Stimulated activated CD4-positive, alpha-beta T cell treated with anti-CD3 and anti-CD28 coated beads, Interleukin-15, amount 100 ng/mL, for 1 hour (primary cell): ENCODE measurements at regions not wholly inside any gene's neighbourhood (a gene's known extent, or its start where the extent isn't known, plus 50 kb on each side); places are given as distances from the start of the nearest gene placed in this dataset.
"Not testable (repeated sequence)": the region's sequence is repeated elsewhere in the genome, so short reads cannot be mapped to it uniquely, and the experiment has no call there.

Source experiments
- DNase-seq, 2 donors: peaks; one replicate each; pipeline ENCODE4 v3.0.0-alpha.2; 2020; ENCODE audit warnings: low read depth in 1 of 2, low spot score in 1 of 2

DNA sequence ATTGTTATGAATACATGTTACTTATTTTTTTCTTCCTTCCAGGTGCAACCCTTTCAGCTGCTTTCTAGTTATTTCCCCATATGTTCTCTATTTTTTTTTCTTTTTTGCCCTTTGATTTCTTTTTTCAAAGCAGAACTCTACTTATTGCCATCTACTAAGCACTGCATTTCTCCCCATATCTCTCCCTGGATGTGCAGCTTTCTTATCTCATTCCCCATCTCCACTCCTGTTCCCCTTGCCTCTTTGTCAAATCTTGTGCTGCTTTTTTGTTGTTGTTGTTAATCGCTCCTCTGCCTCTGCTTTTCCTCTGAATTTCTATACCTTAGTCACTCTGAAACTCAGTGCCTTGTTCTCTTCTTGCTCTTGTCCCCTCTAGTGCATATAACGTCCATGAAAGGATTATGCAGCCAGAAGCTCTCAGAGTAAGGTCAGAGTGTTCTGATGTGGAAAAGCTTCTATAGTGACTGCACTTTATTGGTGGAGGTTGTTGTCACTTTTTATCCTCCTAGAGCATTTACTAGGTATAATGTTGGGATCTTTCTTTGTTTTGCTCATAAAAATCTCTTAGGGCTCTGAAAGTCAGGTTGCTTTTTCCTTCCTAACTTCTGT is 51.1 kb upstream of the JADE1 start:
- DNase-seq = no peak

DNA sequence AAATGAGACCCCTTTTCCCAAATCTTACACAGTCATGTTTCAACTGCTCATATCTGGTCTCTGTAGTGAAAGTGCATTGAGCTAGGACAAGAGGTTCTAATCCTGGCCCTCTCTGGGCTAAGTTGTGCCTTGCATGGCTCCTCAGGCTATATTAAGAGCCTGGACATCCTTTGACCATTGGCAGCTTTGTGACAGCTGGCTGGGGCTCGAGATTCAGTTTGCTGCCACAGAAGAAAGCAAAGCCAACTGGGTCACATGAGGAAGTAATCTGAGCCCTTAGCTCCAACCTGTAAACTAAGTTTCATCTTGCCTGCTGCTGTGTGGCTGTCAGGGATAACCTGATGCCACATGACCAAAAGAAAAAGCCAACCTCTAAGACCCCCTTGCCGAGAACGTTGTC is 51.8 kb upstream of the JADE1 start:
- DNase-seq = no peak

DNA sequence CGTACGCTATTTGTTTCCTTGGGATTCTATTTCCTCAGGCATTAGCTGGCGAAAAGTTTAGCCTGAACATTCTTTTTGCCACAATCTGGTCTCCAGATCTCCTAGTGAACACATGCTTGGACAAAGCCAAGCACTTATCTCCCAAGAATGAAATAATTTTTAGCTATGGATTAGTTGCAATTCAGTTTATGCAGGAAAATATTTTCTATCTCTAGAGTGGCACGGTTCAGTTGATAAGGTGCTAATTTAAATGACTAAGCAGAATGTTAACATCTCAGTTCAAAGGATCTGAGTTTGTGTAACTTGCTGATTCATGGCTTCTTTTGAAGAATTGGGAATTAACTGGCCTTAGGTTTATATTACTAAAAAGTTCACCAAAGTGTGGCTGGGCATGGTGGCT is 58.1 kb upstream of the JADE1 start:
- DNase-seq = no peak

DNA sequence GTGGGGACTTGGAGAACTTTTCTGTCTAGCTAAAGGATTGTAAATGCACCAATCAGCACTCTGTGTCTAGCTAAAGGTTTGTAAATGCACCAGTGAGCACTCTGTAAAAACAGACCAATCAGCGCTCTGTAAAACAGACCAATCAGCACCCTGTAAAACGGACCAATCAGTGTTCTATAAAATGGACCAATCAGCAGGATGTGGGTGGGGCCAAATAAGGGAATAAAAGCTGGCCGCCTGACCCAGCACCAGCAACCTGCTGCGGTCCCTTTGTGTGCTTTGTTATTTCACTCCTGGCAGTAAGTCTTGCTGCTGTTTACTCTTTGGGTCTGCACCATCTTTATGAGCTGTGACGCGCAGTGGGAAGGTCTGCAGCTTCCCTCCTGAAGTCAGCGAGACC is 67.8 kb upstream of the JADE1 start:
- not testable (repeated sequence) for DNase-seq

DNA sequence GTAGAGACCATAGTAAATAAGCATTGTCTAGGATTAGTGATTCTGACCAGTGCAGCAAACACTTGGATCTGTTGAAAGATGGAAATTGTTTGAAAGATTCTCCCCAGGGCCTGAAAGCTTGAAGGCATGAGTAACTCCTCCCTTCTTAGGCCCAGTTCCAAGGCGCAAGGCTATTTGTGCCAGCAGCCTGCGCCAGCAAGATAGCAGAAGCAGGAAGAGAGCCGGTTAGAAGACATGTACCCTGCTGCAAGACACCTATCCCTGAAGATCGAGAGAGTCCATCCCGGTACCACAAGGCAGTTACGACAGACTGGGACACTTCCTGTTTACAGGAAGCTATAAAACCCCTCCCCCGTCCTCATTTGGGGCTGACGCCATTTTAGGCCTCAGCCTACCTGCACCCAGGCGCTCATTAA is 72.4 kb upstream of the JADE1 start:
- DNase-seq = no peak

DNA sequence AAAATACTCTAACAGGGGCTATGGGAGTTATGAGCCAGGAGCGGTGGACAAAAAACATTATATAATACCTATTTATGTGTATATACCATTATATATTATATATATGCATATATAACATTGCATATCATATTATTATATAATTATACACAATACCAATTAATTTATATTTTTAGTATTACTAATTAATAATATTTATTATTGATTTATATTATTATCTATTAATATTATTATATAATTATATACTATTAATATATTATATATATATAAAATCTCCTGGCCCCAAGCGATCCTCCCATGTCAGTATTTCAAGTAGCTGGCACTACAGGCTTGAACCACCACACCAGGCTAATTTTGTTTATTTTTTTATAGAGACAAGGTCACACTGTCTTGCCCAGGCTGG is 73.8 kb upstream of the JADE1 start:
- no peak for DNase-seq

DNA sequence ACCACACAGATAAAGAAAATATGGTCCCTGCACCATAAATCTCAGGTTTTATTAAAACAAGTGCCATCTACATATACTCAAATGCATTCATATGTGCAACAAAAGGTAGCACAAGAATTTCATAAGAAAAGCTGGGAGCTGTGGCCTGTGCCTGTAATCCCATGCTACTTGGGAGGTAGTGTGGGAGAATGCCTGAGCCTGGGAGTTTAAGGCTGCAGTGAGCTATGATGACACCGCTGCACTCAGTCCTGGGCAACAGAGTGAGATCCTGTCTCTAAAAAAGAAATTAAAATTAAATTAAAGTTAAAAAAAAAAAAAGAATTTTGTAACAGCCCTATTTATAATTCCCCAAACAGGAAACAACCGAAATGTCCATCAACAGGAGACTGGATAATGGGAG is 81.3 kb upstream of the JADE1 start:
- no peak for DNase-seq

DNA sequence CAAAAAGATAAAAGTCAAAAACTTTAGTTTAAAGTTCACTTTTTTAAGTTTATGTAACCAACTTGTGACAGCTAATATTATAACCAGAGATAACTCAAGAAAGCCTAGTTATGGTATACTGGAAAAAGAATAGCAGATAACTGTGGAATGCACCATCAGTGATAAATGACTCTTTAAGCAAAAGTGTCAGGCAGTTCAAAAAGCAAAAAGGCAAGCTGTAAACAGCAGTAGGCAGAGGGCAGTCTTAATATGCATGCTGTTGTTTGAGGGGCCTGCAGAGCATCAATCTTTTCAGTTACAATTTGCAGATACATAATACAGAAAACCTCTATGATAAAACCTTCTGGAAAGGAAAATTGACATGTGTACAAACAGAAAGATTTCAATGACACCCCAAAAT is 81.8 kb upstream of the JADE1 start:
- DNase-seq = no peak

DNA sequence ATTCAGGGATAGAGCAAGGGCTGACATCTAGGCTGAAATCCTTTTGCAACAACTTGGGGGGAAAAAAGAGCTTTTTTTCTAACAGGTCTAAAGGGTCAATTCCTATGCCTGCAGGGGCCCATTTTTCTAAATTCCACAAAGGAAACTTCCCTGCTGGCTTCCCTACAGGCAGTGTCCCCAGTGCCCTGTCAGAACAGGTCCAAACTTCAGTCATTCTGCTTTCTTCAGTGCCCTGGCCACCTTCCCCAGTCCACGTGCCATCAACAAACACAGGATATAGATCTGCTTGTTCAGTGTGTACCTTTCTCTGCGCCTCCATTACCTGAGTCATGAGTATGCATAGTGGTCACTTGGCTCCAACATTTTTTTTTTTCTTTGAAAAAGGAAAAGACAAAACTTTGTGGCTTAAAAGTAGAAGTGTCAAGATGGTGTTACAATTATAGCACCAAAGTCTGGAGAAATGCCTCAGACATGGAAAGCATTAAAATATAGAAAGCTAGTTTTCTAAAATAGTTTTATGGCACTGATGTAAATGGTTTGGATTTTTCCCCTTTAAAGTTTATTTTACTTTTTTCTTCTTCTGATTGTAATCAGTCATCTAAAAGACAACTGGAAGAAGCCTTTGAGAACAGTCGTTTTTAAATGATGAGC is 84.0 kb upstream of the JADE1 start:
- no peak for DNase-seq

DNA sequence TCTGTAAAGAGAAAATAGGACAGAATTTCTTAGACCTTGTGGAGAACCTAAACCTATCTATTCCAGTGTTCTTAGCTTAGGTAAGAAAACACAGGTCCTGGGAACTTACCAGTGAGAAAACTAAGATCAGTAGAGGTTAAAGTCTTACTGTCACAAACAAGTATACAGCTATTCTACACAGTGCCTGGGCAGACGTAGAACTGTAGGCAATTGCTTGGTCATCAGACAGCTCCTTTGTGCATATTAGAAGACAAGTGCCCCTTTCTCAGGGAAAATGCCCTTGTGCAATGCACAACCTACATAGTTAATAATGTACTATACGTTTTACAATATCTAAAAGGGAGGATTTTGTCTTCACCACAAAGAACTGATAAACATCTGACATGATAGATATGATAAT is 86.6 kb upstream of the JADE1 start:
- DNase-seq = no peak

DNA sequence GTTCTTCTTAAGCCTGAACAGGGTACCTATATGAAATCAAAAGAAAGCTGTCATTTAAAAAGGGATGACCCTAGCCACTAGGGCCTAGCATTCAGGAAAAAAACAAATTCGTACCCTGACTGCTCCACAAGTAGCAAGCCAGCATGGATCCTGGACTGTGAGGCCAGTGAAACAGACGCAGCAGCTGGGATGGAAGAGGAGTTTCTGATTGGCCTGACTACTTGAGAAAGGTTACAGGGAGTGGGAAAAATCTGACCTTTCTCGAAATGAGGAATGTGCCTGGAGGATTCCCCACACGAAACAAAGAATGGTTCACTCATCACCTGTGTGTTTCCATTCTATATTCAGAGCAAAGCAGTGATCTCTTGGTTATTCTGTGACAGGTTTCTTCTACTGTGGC is 87.6 kb upstream of the JADE1 start:
- DNase-seq = no peak

DNA sequence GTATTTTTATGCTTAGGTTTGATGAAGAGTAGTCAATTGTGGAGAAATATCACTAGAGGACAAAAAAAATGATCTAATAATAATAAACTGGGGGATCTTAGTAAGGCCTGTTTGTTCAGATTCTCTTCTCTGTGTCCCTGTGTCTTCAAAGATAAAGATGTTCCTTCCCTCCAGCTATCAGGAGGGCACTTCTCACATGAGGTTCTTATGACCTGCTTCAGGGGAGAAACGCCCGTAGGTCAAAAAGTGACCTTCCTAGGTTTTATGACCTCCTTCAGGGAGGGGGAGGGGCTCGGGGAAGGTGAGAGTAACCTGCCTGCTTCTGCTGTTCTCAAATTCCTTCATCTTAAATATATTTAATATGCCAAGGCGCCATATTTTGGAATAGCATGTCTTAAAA is 89.2 kb upstream of the JADE1 start:
- no peak for DNase-seq

DNA sequence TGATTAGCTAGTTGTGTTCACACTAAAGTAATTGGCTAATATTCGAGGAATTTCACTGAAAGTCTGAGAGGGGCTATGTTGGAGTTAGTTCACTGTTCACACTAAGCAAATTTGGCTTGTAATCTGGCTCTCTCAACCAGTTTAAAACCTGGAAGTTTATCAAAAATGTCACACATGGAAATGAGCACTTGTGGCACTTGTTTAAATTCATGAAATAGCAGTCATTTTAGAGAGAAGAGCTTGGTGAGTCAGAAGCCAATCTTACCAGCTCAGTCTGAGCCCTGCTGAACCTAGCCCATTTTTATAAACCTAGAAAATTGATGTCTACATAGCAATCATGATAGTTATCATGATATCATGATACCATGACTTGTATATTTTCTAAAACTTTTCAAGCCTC is 90.7 kb upstream of the JADE1 start:
- no peak for DNase-seq

DNA sequence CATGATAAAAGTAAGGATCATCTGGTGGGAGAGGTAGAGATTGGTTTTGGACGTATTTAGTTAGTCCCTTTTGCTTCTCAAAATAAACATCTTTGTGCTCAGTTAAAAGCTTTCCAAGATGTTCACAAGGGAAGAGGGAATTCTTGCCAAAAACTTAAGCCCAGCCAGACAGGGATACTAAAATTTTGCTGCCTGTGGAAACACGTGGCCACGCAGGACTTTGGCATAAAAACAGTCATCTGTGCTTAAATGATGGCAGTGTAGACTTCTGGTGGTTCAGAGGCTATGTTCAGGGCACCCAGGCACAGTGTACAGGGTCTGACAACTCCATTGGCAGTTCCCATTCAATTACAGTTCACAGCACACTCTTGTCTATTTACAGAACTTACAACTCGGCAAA is 93.2 kb upstream of the JADE1 start:
- no peak for DNase-seq

DNA sequence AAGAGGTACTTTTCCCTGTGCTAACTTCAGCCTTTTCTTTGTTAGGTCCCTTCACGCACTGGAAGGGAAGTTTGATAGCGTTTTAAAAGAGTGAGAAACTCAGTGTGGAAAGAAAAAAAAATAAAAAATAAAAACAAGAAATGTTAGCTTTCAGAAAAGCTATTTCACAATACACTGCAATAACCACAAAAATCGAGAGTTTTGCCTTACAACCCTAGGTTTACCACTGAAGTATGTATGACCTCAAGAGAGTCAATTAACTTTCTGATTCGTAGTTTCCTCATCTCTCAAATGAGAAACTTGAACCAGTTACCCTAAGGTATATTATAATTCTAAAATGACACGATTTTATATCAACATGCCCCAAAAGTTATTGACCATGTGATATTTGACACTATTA is 93.9 kb upstream of the JADE1 start:
- no peak for DNase-seq

DNA sequence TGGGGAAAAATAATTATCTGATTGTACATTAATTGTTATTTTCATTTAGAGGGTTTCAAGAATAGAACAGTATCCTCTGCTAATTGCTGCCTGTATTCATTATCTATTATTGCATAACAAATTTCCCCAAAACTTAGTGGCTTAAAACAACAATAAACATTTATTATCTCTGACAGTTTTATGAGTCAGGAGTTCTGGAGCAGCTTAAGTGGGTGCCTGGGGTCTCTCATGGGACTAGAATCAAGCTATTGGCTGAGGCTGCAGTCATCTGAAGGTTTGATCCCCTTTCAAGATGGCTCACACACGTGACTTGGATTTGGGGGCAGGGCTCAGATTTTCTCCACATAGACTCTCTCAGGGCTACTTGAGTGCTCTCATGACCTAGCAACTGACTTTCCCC is 98.1 kb upstream of the JADE1 start:
- DNase-seq = no peak

DNA sequence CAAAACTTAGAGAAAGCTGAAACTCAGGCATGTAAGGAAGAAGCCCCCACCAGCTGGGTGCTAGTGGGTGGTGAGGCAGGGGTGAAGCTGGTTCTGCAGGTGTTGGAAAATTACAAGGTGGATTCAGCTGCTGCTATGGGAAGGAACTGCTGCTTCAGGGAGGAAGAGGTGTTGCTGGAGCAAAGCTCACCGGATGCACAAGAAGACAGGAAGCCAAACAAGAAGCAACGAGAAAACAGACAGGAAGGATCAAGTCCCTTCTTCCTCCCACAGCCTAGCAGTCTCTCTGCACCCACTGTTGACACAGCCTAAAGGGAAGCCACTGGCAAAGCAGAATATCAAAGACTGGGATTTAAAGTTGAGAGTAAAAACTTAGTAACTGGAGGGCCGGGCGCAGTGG is 100.2 kb upstream of the JADE1 start:
- DNase-seq = no peak

DNA sequence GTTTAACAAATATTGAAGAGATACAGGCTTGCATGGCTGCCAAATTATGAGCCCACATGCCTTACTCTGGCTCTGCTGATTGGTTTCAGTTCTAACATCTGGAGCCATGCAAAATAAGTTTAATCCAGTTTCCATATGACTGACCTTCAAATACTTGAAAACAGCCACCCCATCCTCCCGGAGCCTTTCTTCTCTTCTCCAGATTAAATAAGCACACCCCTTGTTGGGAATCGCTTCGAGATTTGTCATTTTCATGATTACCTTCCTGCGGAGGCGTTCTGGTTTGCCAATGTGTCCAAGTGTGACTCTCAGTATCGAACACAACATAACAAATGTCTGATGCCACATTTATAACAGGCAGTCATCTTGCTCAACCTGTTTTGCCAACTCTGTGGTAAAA is 101.6 kb upstream of the JADE1 start:
- no peak for DNase-seq

DNA sequence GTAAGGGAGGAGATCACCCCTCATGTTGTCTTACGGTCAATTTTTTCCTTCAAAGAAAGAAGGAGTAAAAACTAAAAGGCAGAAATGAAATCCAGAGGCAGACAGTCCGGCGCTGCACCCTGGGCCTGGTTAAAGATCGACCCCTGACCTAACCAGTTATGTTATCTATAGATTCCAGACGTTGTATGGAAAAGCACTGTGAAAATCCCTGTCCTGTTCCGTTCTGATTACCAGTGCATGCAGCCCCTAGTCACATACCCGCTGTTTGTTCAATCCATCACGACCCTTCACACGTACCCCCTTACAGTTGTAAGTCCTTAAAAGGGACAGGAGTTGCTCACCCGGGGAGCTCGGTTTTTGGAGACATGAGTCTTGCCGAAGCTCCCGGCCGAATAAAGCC is 105.6 kb upstream of the JADE1 start:
- no peak for DNase-seq

DNA sequence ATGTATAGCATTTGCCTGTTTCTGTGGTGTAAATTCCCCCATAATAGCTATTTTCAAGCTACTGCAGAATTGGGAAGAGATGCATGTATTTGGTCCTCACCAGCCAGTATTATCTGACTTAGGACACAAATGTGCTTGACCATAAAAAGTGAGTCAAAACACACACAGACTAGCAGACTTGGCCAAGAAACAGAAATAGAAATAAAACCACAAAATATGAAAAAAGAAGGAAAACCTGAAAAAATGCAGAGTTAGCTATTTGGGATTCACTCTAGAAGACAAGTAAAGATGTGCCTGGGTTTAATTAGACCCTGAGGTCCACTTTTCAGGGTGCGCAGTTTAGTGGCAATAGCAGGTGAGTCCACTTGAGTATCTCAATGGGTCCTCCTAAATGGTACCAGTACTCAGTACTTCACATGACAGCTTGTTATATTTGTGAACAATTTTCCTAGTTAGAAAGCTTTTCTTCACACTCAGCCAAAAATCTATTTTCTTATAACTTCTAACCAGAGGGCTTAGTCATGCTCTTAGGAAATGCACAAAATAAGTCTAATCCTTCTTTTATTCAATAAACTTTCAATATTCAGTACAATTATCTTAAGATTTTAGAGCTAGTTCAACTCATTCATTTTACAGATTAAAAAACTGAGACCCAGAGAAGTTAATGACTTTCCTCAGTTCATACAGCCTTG is 108.7 kb upstream of the JADE1 start:
- no peak for DNase-seq

DNA sequence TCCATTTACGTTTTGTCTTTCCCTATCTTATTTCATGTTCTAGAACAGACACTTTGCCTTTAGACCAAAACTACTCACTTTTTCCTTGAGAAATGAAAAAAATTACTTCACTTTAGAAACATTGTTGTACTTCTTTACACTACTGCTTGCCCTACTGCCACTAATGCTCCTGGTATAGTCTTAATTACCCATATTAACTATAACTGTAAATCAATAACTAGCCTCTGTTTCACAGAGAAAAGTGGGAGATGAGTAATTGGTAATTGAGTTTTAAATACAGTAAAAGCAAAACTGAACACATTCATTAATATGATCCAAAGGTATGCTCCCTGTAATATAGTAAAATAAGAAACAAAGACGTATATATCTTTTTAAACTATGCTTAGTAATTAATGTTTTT is 111.1 kb upstream of the JADE1 start:
- no peak for DNase-seq

DNA sequence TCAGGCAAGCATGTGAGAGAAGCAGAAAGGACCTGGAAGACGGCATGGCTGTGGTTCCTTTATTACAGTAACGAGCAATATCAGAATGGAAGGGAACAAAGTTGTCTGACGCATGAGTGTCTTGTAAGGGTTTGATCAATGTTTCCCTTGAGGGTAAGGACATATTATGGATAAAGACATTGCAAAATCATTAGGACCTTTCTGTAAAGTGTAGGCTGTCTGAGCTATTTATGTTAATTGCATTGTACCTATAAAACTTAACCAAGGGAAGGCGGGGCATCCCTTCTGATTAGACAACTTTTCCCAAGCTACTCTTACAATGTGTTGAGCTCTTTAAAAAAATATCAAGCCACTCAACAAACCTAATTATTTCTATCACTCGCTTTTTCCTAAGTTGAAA is 112.2 kb upstream of the JADE1 start:
- DNase-seq = no peak

DNA sequence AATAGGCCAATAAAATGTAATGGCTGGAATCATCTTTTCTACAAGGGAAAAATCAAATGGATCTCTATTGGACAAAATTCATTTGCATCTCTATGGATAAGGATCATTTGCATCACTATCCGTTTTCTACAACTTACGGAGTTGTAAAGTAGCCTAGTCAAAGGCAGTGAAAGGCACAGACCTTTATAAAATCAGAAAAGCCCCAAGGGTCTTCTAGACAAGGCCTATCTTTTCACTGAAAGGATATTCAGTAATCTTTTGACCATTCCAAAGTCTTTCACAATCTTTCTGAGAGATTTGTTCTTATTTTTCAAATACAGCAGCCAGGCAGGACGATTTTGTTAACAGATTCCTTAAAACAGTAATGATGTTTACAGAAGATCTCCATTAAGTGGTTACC is 119.5 kb upstream of the JADE1 start:
- DNase-seq = no peak
